K562 (cell line): ENCODE measurements at regions not wholly inside any gene's neighbourhood (a gene's known extent, or its start where the extent isn't known, plus 50 kb on each side); places are given as distances from the start of the nearest gene placed in this dataset.
"Not testable (repeated sequence)": the region's sequence is repeated elsewhere in the genome, so short reads cannot be mapped to it uniquely, and the experiment has no call there.

ENCODE experiments used
- ATAC-seq: fragments of 200-7000 bp; cut with Tn5 transposase; 3 replicates; pipeline ENCODE4 v1.9.1; 2020; ENCODE audit warnings: moderate library complexity
- BruUV-seq: library from RNA; stranded (reverse); fragments of 400-500 nt; replicated peaks from 2 replicates; lab custom pipeline; 2021; lab: Mats Ljungman, UMichigan
- CTCF ChIA-PET: fragments of 300-600 bp; formaldehyde crosslinking; extraction: SDS; loops from one replicate; lab custom pipeline; 2021; ENCODE audit warnings: low intra/inter-chr PET ratio; lab: Yijun Ruan, JAX
- POLR2A ChIA-PET: fragments of 300-600, 350-650 bp; sonication (Branson Sonifier 250); formaldehyde crosslinking; extraction: SDS; loops from one replicate; lab custom pipeline; 2021; ENCODE audit warnings: antibody characterized with exemption, inconsistent platforms; lab: Yijun Ruan, JAX
- DNase-seq, 4 experiments: peaks; one replicate each; pipeline versions ENCODE4 v3.0.0 to v3.0.0-alpha.2; 2011 to 2018; ENCODE audit warnings: low spot score in 3 of 4, mixed read lengths in 3 of 4; ENCODE audit errors: extremely low read depth in 1 of 4
- FAIRE-seq: peaks from 2 replicates; lab custom pipeline; 2011; peaks lifted over from hg19 to GRCh38; lab: Jason Lieb, UNC
- H2AFZ ChIP-seq: 2 replicates; pipeline ENCODE4 v1.6.0; 2011; ENCODE audit warnings: low read depth, low read length, control low read depth, inconsistent platforms
- H3K27ac ChIP-seq: fragments of 200-600 bp; 3 replicates; pipeline ENCODE4 v1.8.0; 2011; ENCODE audit warnings: low read depth, mild to moderate bottlenecking, control low read depth, inconsistent platforms, low read length, moderate library complexity, mixed read lengths; ENCODE audit errors: extremely low read depth
- H3K27me3 ChIP-seq, 2 experiments: fragments of 300-600 bp in 1 of 2; 2 replicates in 1 of 2; 3 replicates in 1 of 2; pipeline versions ENCODE4 v1.6.0 to v1.8.0; 2011; ENCODE audit warnings: inconsistent platforms in 2 of 2, low read length in 2 of 2, mild to moderate bottlenecking in 1 of 2, mixed read lengths in 1 of 2, moderate library complexity in 1 of 2; ENCODE audit not compliant: control insufficient read depth in 2 of 2, insufficient read depth in 2 of 2
- H3K36me3 ChIP-seq: fragments of 300-600 bp; 3 replicates; pipeline ENCODE4 v1.8.0; 2011; ENCODE audit warnings: mild to moderate bottlenecking, low read length, inconsistent platforms; ENCODE audit not compliant: control insufficient read depth, insufficient read depth
- H3K4me1 ChIP-seq, 2 experiments: fragments of 200-600 bp in 1 of 2; replicated peaks in 1 of 2; 2 replicates in 1 of 2; 3 replicates in 1 of 2; pipeline versions ENCODE4 v1.5.1 to v1.8.0; 2011; ENCODE audit warnings: inconsistent platforms in 2 of 2, low read length in 2 of 2, mild to moderate bottlenecking in 1 of 2, mixed read lengths in 1 of 2, moderate library complexity in 1 of 2; ENCODE audit not compliant: control insufficient read depth in 2 of 2, insufficient read depth in 2 of 2
- H3K4me2 ChIP-seq: 2 replicates; pipeline ENCODE4 v1.6.1; 2011; ENCODE audit warnings: low read length, control low read depth, inconsistent platforms, mixed read lengths; ENCODE audit not compliant: insufficient read depth
- H3K4me3 ChIP-seq: fragments of 200-600 bp; sonication (generic), shearing (Covaris generic); 2 replicates; pipeline ENCODE4 v1.5.1; 2016; ENCODE audit warnings: control low read depth, inconsistent platforms
- H3K79me2 ChIP-seq: fragments of 200-600 bp; 3 replicates; pipeline ENCODE4 v1.8.0; 2011; ENCODE audit warnings: low read length, inconsistent platforms; ENCODE audit not compliant: control insufficient read depth, insufficient read depth
- H3K9ac ChIP-seq, 2 experiments: 2 replicates each; pipeline versions ENCODE4 v1.6.0 to v1.6.1; 2011; ENCODE audit warnings: low read depth in 2 of 2, low read length in 2 of 2, control low read depth in 1 of 2, inconsistent platforms in 1 of 2, mild to moderate bottlenecking in 1 of 2, mixed read lengths in 1 of 2; ENCODE audit not compliant: insufficient read depth in 1 of 2
- H3K9me1 ChIP-seq: one replicate; pipeline ENCODE4 v1.6.0; 2011; ENCODE audit warnings: inconsistent platforms, mild to moderate bottlenecking, low read length, moderate library complexity; ENCODE audit not compliant: control insufficient read depth, insufficient read depth
- H3K9me3 ChIP-seq: replicated peaks from 2 replicates; pipeline ENCODE4 v1.5.1; 2011; ENCODE audit warnings: low read depth, low read length, inconsistent platforms; ENCODE audit not compliant: control insufficient read depth, insufficient read depth
- H4K20me1 ChIP-seq: replicated peaks from 2 replicates; pipeline ENCODE4 v1.6.1; 2011; ENCODE audit warnings: low read length, inconsistent platforms, mixed read lengths; ENCODE audit not compliant: control insufficient read depth, insufficient read depth
- ARID2 ChIP-seq: fragments of 450-650 bp; IDR thresholded peaks from 2 replicates; pipeline ENCODE4 v1.6.1; 2017; ENCODE audit warnings: antibody characterized with exemption, mild to moderate bottlenecking
- GTF2F1 ChIP-seq: IDR thresholded peaks from 2 replicates; pipeline ENCODE4 v1.6.1; 2011; ENCODE audit warnings: low read depth, low read length, improper control_type of control experiment
- PHF21A ChIP-seq: fragments of 450-650 bp; IDR thresholded peaks from 2 replicates; pipeline ENCODE4 v1.6.1; 2017; ENCODE audit warnings: low read depth, borderline replicate concordance
- RBM17 ChIP-seq: fragments of 200-400 bp; formaldehyde crosslinking; IDR thresholded peaks from 2 replicates; pipeline ENCODE4 v1.6.1; 2017; ENCODE audit warnings: low read depth, mild to moderate bottlenecking, low read length, borderline replicate concordance
- STAT5B ChIP-seq: fragments of 250-450 bp; sonication (Bioruptor Pico); IDR thresholded peaks from 2 replicates; pipeline ENCODE4 v1.8.0; 2021; ENCODE audit warnings: mild to moderate bottlenecking, inconsistent platforms
- ZBTB8A ChIP-seq: fragments of 450-650 bp; IDR thresholded peaks from 2 replicates; pipeline ENCODE4 v1.6.1; 2018; ENCODE audit warnings: mild to moderate bottlenecking, moderate library complexity; ENCODE audit not compliant: partially characterized antibody
- ZFP1 ChIP-seq: fragments of 450-650 bp; formaldehyde crosslinking; IDR thresholded peaks from 2 replicates; pipeline ENCODE4 v1.4.0; 2020; ENCODE audit warnings: mild to moderate bottlenecking, mixed read lengths
- ZNF263 ChIP-seq: sonication (generic); formaldehyde crosslinking; IDR thresholded peaks from 2 replicates; pipeline ENCODE4 v1.8.0; 2022; ENCODE audit warnings: mild to moderate bottlenecking, missing genetic modification reagents, borderline replicate concordance
- WGBS: fragments of 100-300 bp; shearing (Covaris generic); methylation state at CpG from one replicate; pipeline ENCODE4 v1.1.6; 2016; ENCODE audit warnings: low coverage, mixed read lengths; ENCODE audit not compliant: insufficient coverage; ENCODE audit errors: missing lambda C conversion rate; 5-methylcytosine and 5-hydroxymethylcytosine counted together
- in situ Hi-C: fragments of 300-500 bp; cut with MboI; formaldehyde crosslinking; loops from 4 replicates; pipeline ENCODE4 v1.15.0; 2018; ENCODE audit warnings: inconsistent platforms, mixed read lengths
- intact Hi-C: fragments of 100-400 bp; cut with micrococcal nuclease; formaldehyde crosslinking; loops from 2 replicates; pipeline ENCODE4 v1.14.2; 2022
- TF ChIP-seq, protein P1 (sequence below): IDR thresholded peaks from 2 replicates; pipeline ENCODE4 v1.6.1; 2016; ENCODE audit warnings: missing genetic modification characterization, missing compliant biosample characterization
- TF ChIP-seq, protein P2 (sequence below): fragments of 450-650 bp; IDR thresholded peaks from 2 replicates; pipeline ENCODE4 v1.6.1; 2017; ENCODE audit warnings: mild to moderate bottlenecking, moderate library complexity
- TF ChIP-seq, protein P3 (sequence below): fragments of 250-450 bp; sonication (Bioruptor Pico); IDR thresholded peaks from 2 replicates; pipeline ENCODE4 v1.5.0; 2021
- TF ChIP-seq, protein P4 (sequence below): sonication (generic); formaldehyde crosslinking; IDR thresholded peaks from 2 replicates; pipeline ENCODE4 v1.8.1; 2023; ENCODE audit warnings: mild to moderate bottlenecking, missing genetic modification reagents

DNA sequence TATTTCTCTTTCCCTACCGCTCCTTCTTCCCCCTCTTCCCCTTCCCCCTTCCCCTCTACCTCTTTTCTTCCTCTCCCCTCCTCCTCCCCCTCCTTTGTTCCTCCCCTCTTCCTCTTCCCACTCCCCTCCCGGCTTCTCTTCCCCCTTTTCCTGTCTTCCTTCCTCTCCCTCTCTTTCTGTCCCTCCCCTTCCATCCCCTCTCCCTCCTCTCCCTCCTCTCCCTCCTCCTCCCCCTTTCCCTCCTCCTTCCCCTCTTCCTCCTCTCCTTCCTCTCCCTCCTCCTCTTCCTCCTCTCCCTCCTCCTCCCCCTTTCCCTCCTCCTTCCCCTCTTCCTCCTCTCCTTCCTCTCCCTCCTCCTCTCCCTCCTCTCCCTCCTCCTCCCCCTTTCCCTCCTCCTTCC is 81.5 kb downstream of the TFAP2C start:
- H4K20me1 ChIP-seq, H3K4me1 ChIP-seq, BruUV-seq, H3K27ac ChIP-seq, in situ Hi-C loops, H3K79me2 ChIP-seq, ATAC-seq, H3K9ac ChIP-seq, POLR2A ChIA-PET, DNase-seq, FAIRE-seq, intact Hi-C loops, H3K4me2 ChIP-seq, H2AFZ ChIP-seq, H3K36me3 ChIP-seq, CTCF ChIA-PET, H3K9me3 ChIP-seq, H3K9me1 ChIP-seq, H3K4me3 ChIP-seq: not testable (repeated sequence)
- H3K27me3 ChIP-seq, result peaks cover 0 to 24% of the 10 kb centered on the region in 2 experiments; a peak in 3 of 5 replicates
- TF ChIP-seq, protein P1, sequence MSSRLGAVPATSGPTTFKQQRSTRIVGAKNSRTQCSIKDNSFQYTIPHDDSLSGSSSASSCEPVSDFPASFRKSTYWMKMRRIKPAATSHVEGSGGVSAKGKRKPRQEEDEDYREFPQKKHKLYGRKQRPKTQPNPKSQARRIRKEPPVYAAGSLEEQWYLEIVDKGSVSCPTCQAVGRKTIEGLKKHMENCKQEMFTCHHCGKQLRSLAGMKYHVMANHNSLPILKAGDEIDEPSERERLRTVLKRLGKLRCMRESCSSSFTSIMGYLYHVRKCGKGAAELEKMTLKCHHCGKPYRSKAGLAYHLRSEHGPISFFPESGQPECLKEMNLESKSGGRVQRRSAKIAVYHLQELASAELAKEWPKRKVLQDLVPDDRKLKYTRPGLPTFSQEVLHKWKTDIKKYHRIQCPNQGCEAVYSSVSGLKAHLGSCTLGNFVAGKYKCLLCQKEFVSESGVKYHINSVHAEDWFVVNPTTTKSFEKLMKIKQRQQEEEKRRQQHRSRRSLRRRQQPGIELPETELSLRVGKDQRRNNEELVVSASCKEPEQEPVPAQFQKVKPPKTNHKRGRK (tag), result peak; percentile 12; the same call in 1 of the 2 replicates
- TF ChIP-seq ZNF263 (CRISPR knock-in tag), result peak; percentile 91
- no CpG with 5 or more reads among the region's 2 CpGs for WGBS

DNA sequence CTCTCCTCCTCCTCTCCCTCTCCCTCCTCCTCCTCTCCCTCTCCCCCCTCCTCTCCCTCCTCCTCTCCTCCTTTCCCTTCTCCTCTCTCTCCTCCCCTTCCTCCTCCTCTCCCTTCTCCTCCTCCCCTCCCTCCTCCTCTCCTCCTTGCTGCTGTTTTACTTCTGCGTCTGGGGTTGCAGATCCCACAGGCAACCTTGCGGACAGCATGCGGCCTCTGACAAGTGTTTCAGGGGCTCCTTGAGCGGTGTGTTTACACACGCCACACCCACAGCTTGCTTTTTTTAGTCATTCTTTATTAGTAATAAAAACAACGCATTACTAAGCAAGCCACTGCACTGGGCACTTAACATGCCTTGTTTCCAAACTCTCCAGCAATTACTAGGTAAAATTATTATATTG is 81.9 kb downstream of the TFAP2C start:
- Histone ChIP-seq H3K4me1 (no peaks in the 10 kb centered on the region), H3K27me3 (peaks cover 0 to 19% of the 10 kb centered on the region in 2 experiments; a peak in 3 of 5 replicates), H3K4me3 (no peak overlapping the region), H4K20me1 (no peaks in the 10 kb centered on the region), H3K36me3 (no peaks in the 10 kb centered on the region), H3K9me1 (no peaks in the 10 kb centered on the region), H2AFZ (no peak overlapping the region), H3K27ac (no peak overlapping the region), H3K79me2 (no peaks in the 10 kb centered on the region), H3K4me2 (no peak overlapping the region), H3K9ac (no peak overlapping the region), H3K9me3 (no peaks in the 10 kb centered on the region)
- POLR2A ChIA-PET, result no interaction called here
- ATAC-seq (no peak), DNase-seq (no peak), FAIRE-seq (no peak)
- intact Hi-C loops, result no loop called here
- WGBS, result 7% methylated on average over 6 of the region's 6 CpGs
- in situ Hi-C loops, result no loop called here
- CTCF ChIA-PET, result no interaction called here
- BruUV-seq, result no TSS peak
- TF ChIP-seq, protein P2, sequence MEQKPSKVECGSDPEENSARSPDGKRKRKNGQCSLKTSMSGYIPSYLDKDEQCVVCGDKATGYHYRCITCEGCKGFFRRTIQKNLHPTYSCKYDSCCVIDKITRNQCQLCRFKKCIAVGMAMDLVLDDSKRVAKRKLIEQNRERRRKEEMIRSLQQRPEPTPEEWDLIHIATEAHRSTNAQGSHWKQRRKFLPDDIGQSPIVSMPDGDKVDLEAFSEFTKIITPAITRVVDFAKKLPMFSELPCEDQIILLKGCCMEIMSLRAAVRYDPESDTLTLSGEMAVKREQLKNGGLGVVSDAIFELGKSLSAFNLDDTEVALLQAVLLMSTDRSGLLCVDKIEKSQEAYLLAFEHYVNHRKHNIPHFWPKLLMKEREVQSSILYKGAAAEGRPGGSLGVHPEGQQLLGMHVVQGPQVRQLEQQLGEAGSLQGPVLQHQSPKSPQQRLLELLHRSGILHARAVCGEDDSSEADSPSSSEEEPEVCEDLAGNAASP, result no peak
- TF ChIP-seq ZFP1 (CRISPR knock-in tag) (no peak), PHF21A (no peak), ARID2 (no peak), GTF2F1 (no peak), RBM17 (no peak), STAT5B (CRISPR knock-in tag) (no peak), ZBTB8A (no peak)
- TF ChIP-seq, protein P3, sequence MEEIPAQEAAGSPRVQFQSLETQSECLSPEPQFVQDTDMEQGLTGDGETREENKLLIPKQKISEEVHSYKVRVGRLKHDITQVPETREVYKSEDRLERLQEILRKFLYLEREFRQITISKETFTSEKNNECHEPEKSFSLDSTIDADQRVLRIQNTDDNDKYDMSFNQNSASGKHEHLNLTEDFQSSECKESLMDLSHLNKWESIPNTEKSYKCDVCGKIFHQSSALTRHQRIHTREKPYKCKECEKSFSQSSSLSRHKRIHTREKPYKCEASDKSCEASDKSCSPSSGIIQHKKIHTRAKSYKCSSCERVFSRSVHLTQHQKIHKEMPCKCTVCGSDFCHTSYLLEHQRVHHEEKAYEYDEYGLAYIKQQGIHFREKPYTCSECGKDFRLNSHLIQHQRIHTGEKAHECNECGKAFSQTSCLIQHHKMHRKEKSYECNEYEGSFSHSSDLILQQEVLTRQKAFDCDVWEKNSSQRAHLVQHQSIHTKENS (CRISPR knock-in tag), result no peak
- TF ChIP-seq, protein P4, sequence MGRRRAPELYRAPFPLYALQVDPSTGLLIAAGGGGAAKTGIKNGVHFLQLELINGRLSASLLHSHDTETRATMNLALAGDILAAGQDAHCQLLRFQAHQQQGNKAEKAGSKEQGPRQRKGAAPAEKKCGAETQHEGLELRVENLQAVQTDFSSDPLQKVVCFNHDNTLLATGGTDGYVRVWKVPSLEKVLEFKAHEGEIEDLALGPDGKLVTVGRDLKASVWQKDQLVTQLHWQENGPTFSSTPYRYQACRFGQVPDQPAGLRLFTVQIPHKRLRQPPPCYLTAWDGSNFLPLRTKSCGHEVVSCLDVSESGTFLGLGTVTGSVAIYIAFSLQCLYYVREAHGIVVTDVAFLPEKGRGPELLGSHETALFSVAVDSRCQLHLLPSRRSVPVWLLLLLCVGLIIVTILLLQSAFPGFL (CRISPR knock-in tag), result no peak
